HG03460 (cell line): ENCODE measurements at regions not wholly inside any gene's neighbourhood (a gene's known extent, or its start where the extent isn't known, plus 50 kb on each side); places are given as distances from the start of the nearest gene placed in this dataset.

Experiments
- ATAC-seq: cut with Tn5 transposase; IDR thresholded peaks from one replicate; pipeline ENCODE4 v1.9.1; 2021; ENCODE audit not compliant: unreplicated experiment

GRCh38 chr6:105967917-105968602, 118.1 kb upstream of the PRDM1 start:
- no peak for ATAC-seq

- ATAC-seq: no peak
Measured at GRCh38 chr6:105966481-105966880, 119.7 kb upstream of the PRDM1 start.

- ATAC-seq: no peak
Measured at GRCh38 chr6:105964979-105965760, 121.0 kb upstream of the PRDM1 start.

GRCh38 chr6:105954148-105954547, 132.0 kb upstream of the PRDM1 start:
- no peak for ATAC-seq

- ATAC-seq: no peak
Measured at GRCh38 chr6:105952772-105953690, 133.1 kb upstream of the PRDM1 start.

GRCh38 chr6:105952326-105952725, 133.8 kb upstream of the PRDM1 start:
- no peak for ATAC-seq

GRCh38 chr6:105951322-105951721, 134.8 kb upstream of the PRDM1 start:
- ATAC-seq: no peak

- no peak for ATAC-seq
Measured at GRCh38 chr6:105949869-105950268, 136.3 kb upstream of the PRDM1 start.

GRCh38 chr6:105943514-105943913, 142.6 kb upstream of the PRDM1 start:
- no peak for ATAC-seq

- no peak for ATAC-seq
Measured at GRCh38 chr6:105941621-105942412, 144.3 kb upstream of the PRDM1 start.

- ATAC-seq: no peak
Measured at GRCh38 chr6:105940990-105941389, 145.1 kb upstream of the PRDM1 start.

- no peak for ATAC-seq
Measured at GRCh38 chr6:105936972-105937371, 149.2 kb upstream of the PRDM1 start.

- no peak for ATAC-seq
Measured at GRCh38 chr6:105935416-105935815, 150.7 kb upstream of the PRDM1 start.

GRCh38 chr6:105934708-105935107, 151.4 kb upstream of the PRDM1 start:
- no peak for ATAC-seq

GRCh38 chr6:105932440-105932839, 153.7 kb upstream of the PRDM1 start:
- ATAC-seq: no peak

- no peak for ATAC-seq
Measured at GRCh38 chr6:105929626-105930025, 156.5 kb upstream of the PRDM1 start.

- ATAC-seq: no peak
Measured at GRCh38 chr6:105926318-105926717, 159.8 kb upstream of the PRDM1 start.

- no peak for ATAC-seq
Measured at GRCh38 chr6:105925706-105926105, 160.4 kb upstream of the PRDM1 start.

GRCh38 chr6:105921781-105922180, 164.4 kb upstream of the PRDM1 start:
- no peak for ATAC-seq

- no peak for ATAC-seq
Measured at GRCh38 chr6:105920071-105920470, 166.1 kb upstream of the PRDM1 start.
